HAP-1 (cell line): ENCODE measurements at regions not wholly inside any gene's neighbourhood (a gene's known extent, or its start where the extent isn't known, plus 50 kb on each side); places are given as distances from the start of the nearest gene placed in this dataset.

Source experiments
- DNase-seq, 2 experiments: peaks; one replicate each; pipeline ENCODE4 v3.0.0-alpha.2; 2016 to 2020; ENCODE audit warnings: low spot score in 2 of 2
- H3K27me3 ChIP-seq: fragments of 250-450 bp; sonication (Bioruptor Pico); 2 replicates; pipeline ENCODE4 v1.5.1; 2020; ENCODE audit warnings: low read depth, mild to moderate bottlenecking, moderate library complexity
- H3K36me3 ChIP-seq: fragments of 250-450 bp; sonication (Bioruptor Pico); replicated peaks from 2 replicates; pipeline ENCODE4 v1.5.1; 2020; ENCODE audit warnings: mild to moderate bottlenecking
- H3K4me1 ChIP-seq: fragments of 250-450 bp; sonication (Bioruptor Pico); 2 replicates; pipeline ENCODE4 v1.5.1; 2020; ENCODE audit warnings: mild to moderate bottlenecking
- H3K4me3 ChIP-seq: fragments of 250-450 bp; sonication (Bioruptor Pico); 2 replicates; pipeline ENCODE4 v1.5.1; 2020; ENCODE audit warnings: mild to moderate bottlenecking, moderate library complexity
- H3K9me3 ChIP-seq: fragments of 250-450 bp; sonication (Bioruptor Pico); 2 replicates; pipeline ENCODE4 v1.5.1; 2020; ENCODE audit warnings: mild to moderate bottlenecking, moderate library complexity
- in situ Hi-C: fragments of 300-500 bp; cut with MboI; formaldehyde crosslinking; loops from 3 replicates; pipeline ENCODE4 v1.14.3; 2020; ENCODE audit warnings: low sequenced_read_pairs, inconsistent platforms, mixed read lengths

GRCh38 chr1:5342172-5342571 lies 650.1 kb downstream of the NPHP4 start:
- no peaks in the 10 kb centered on the region for H3K9me3 ChIP-seq
- H3K4me1 ChIP-seq = no peaks in the 10 kb centered on the region
- no peaks in the 10 kb centered on the region for H3K27me3 ChIP-seq
- no peak overlapping the region for H3K4me3 ChIP-seq
- no peak for DNase-seq
- in situ Hi-C loops = no loop called here
- H3K36me3 ChIP-seq = no peaks in the 10 kb centered on the region

GRCh38 chr1:5341471-5341870 lies 650.8 kb downstream of the NPHP4 start:
- no peak for DNase-seq
- Histone ChIP-seq H3K4me3 (no peak overlapping the region), H3K9me3 (no peaks in the 10 kb centered on the region), H3K4me1 (no peaks in the 10 kb centered on the region), H3K36me3 (no peaks in the 10 kb centered on the region), H3K27me3 (no peaks in the 10 kb centered on the region)
- in situ Hi-C loops = no loop called here

GRCh38 chr1:5340560-5341130 lies 651.6 kb downstream of the NPHP4 start:
- no peak for DNase-seq

GRCh38 chr1:5338466-5338865 lies 653.8 kb downstream of the NPHP4 start:
- Histone ChIP-seq H3K4me3 (no peak overlapping the region), H3K4me1 (no peaks in the 10 kb centered on the region), H3K9me3 (no peaks in the 10 kb centered on the region), H3K27me3 (no peaks in the 10 kb centered on the region), H3K36me3 (no peaks in the 10 kb centered on the region)
- no peak for DNase-seq
- in situ Hi-C loops = no loop called here

More at GRCh38 chr1:5340560-5341130, 651.6 kb downstream of the NPHP4 start:
- Histone ChIP-seq H3K4me1 (no peaks in the 10 kb centered on the region), H3K4me3 (no peak overlapping the region), H3K9me3 (no peaks in the 10 kb centered on the region), H3K27me3 (no peaks in the 10 kb centered on the region), H3K36me3 (no peaks in the 10 kb centered on the region)
- in situ Hi-C loops = no loop called here

GRCh38 chr1:5333291-5333690 lies 658.9 kb downstream of the NPHP4 start:
- Histone ChIP-seq H3K36me3 (no peaks in the 10 kb centered on the region), H3K27me3 (no peaks in the 10 kb centered on the region), H3K4me3 (no peak overlapping the region), H3K9me3 (no peaks in the 10 kb centered on the region), H3K4me1 (no peaks in the 10 kb centered on the region)
- in situ Hi-C loops = no loop called here
- no peak for DNase-seq

- Histone ChIP-seq H3K27me3 (no peaks in the 10 kb centered on the region), H3K9me3 (no peaks in the 10 kb centered on the region), H3K36me3 (no peaks in the 10 kb centered on the region), H3K4me3 (no peak overlapping the region), H3K4me1 (no peaks in the 10 kb centered on the region)
- no peak for DNase-seq
- in situ Hi-C loops = no loop called here
These were observed 661.1 kb downstream of the NPHP4 start for GRCh38 chr1:5331101-5331500.

- no peaks in the 10 kb centered on the region for H3K36me3 ChIP-seq
- H3K4me3 ChIP-seq = no peak overlapping the region
- no peaks in the 10 kb centered on the region for H3K4me1 ChIP-seq
- in situ Hi-C loops = no loop called here
- no peaks in the 10 kb centered on the region for H3K9me3 ChIP-seq
- DNase-seq = no peak
- H3K27me3 ChIP-seq = no peaks in the 10 kb centered on the region
These were observed 663.0 kb downstream of the NPHP4 start for GRCh38 chr1:5329068-5329739.

- H3K4me3 ChIP-seq = no peak overlapping the region
- in situ Hi-C loops = no loop called here
- no peak for DNase-seq
- no peaks in the 10 kb centered on the region for H3K27me3 ChIP-seq
- H3K9me3 ChIP-seq = no peaks in the 10 kb centered on the region
- no peaks in the 10 kb centered on the region for H3K4me1 ChIP-seq
- no peaks in the 10 kb centered on the region for H3K36me3 ChIP-seq
These were observed 667.3 kb downstream of the NPHP4 start for GRCh38 chr1:5324883-5325282.

GRCh38 chr1:5318143-5318816 lies 663.9 kb downstream of the AJAP1 start:
- Histone ChIP-seq H3K4me1 (no peaks in the 10 kb centered on the region), H3K36me3 (no peaks in the 10 kb centered on the region), H3K27me3 (no peaks in the 10 kb centered on the region), H3K9me3 (no peaks in the 10 kb centered on the region), H3K4me3 (no peak overlapping the region)
- in situ Hi-C loops = no loop called here
- no peak for DNase-seq

GRCh38 chr1:5317391-5317790 lies 663.0 kb downstream of the AJAP1 start:
- Histone ChIP-seq H3K4me1 (no peaks in the 10 kb centered on the region), H3K9me3 (no peaks in the 10 kb centered on the region), H3K36me3 (no peaks in the 10 kb centered on the region), H3K4me3 (no peak overlapping the region), H3K27me3 (no peaks in the 10 kb centered on the region)
- DNase-seq = no peak
- in situ Hi-C loops = no loop called here

- H3K4me3 ChIP-seq = no peak overlapping the region
- no peaks in the 10 kb centered on the region for H3K36me3 ChIP-seq
- H3K9me3 ChIP-seq = no peaks in the 10 kb centered on the region
- in situ Hi-C loops = no loop called here
- H3K4me1 ChIP-seq = no peaks in the 10 kb centered on the region
- no peaks in the 10 kb centered on the region for H3K27me3 ChIP-seq
- no peak for DNase-seq
These were observed 658.5 kb downstream of the AJAP1 start for GRCh38 chr1:5312862-5313261.

- H3K4me1 ChIP-seq = no peaks in the 10 kb centered on the region
- in situ Hi-C loops = no loop called here
- H3K9me3 ChIP-seq = no peaks in the 10 kb centered on the region
- H3K4me3 ChIP-seq = no peak overlapping the region
- no peaks in the 10 kb centered on the region for H3K36me3 ChIP-seq
- no peaks in the 10 kb centered on the region for H3K27me3 ChIP-seq
- DNase-seq = no peak
These were observed 657.9 kb downstream of the AJAP1 start for GRCh38 chr1:5312293-5312674.

GRCh38 chr1:5311634-5312292 lies 657.4 kb downstream of the AJAP1 start:
- in situ Hi-C loops = no loop called here
- Histone ChIP-seq H3K36me3 (no peaks in the 10 kb centered on the region), H3K4me1 (no peaks in the 10 kb centered on the region), H3K9me3 (no peaks in the 10 kb centered on the region), H3K27me3 (no peaks in the 10 kb centered on the region), H3K4me3 (no peak overlapping the region)
- no peak for DNase-seq

GRCh38 chr1:5311147-5311546 lies 656.7 kb downstream of the AJAP1 start:
- H3K36me3 ChIP-seq = no peaks in the 10 kb centered on the region
- no peaks in the 10 kb centered on the region for H3K27me3 ChIP-seq
- in situ Hi-C loops = no loop called here
- no peaks in the 10 kb centered on the region for H3K9me3 ChIP-seq
- no peak for DNase-seq
- H3K4me1 ChIP-seq = no peaks in the 10 kb centered on the region
- no peak overlapping the region for H3K4me3 ChIP-seq
